HCT116 (cell line): ENCODE measurements at regions not wholly inside any gene's neighbourhood (a gene's known extent, or its start where the extent isn't known, plus 50 kb on each side); places are given as distances from the start of the nearest gene placed in this dataset.

ENCODE experiments used
- ATAC-seq: fragments of 200-7000 bp; cut with Tn5 transposase; 2 replicates; pipeline ENCODE4 v1.9.1; 2020; ENCODE audit warnings: mild to moderate bottlenecking, moderate library complexity
- BruUV-seq: library from RNA; stranded (reverse); fragments of 400-500 nt; replicated peaks from 2 replicates; lab custom pipeline; 2021; lab: Mats Ljungman, UMichigan
- CTCF ChIA-PET: fragments of 300-600 bp; sonication (Branson Sonifier 250); formaldehyde crosslinking; loops from one replicate; lab custom pipeline; 2021; ENCODE audit warnings: antibody characterized with exemption; lab: Charles Lee
- POLR2A ChIA-PET: fragments of 300-600, 350-600 bp; sonication (Branson Sonifier 250); formaldehyde crosslinking; loops from one replicate; lab custom pipeline; 2021; ENCODE audit warnings: antibody characterized with exemption; lab: Charles Lee
- RAD21 ChIA-PET, 2 experiments: fragments of 300-600 bp; sonication (Branson Sonifier 250); formaldehyde crosslinking; loops; one replicate each; lab custom pipeline; 2023; ENCODE audit warnings: low total read pairs in 2 of 2; ENCODE audit not compliant: uncharacterized antibody in 2 of 2, unreplicated experiment in 2 of 2, low non-redundant PET in 1 of 2; lab: Charles Lee
- DNase-seq: peaks from one replicate; pipeline ENCODE4 v3.0.0-alpha.2; 2010; ENCODE audit warnings: low read depth, low spot score
- H2AFZ ChIP-seq: fragments of 200-600 bp; shearing (Covaris generic), sonication (generic); 2 replicates; pipeline ENCODE4 v1.6.1; 2017; ENCODE audit warnings: low read depth, mixed run types, mixed read lengths, antibody characterized with exemption, low read length; ENCODE audit not compliant: poor library complexity, severe bottlenecking
- H3K27ac ChIP-seq: 2 replicates; pipeline ENCODE4 v1.5.1; 2012; ENCODE audit warnings: low read depth, low read length
- H3K27me3 ChIP-seq: fragments of 200-600 bp; sonication (generic); 2 replicates; pipeline ENCODE4 v1.6.1; 2016; ENCODE audit warnings: mixed run types, low read length, mixed read lengths; ENCODE audit not compliant: insufficient read depth
- H3K36me3 ChIP-seq, 2 experiments: fragments of 200-500 bp in 1 of 2; fragments of 200-600 bp in 1 of 2; sonication (Bioruptor generic) in 1 of 2; sonication (generic) in 1 of 2; 2 replicates each; pipeline versions ENCODE4 v1.5.1 to v1.6.1; 2014 to 2016; ENCODE audit warnings: low read length in 2 of 2, inconsistent platforms in 1 of 2, mixed read lengths in 1 of 2, mixed run types in 1 of 2; ENCODE audit not compliant: insufficient read depth in 2 of 2, control insufficient read depth in 1 of 2
- H3K4me1 ChIP-seq, 2 experiments: fragments of 200-600 bp in 1 of 2; sonication (generic) in 1 of 2; 2 replicates each; pipeline versions ENCODE4 v1.5.1 to v1.6.1; 2012 to 2017; ENCODE audit warnings: low read length in 2 of 2, inconsistent platforms in 1 of 2, mild to moderate bottlenecking in 1 of 2, mixed read lengths in 1 of 2, mixed run types in 1 of 2, moderate library complexity in 1 of 2; ENCODE audit not compliant: insufficient read depth in 2 of 2, control insufficient read depth in 1 of 2
- H3K4me2 ChIP-seq: fragments of 200-600 bp; sonication (generic); 2 replicates; pipeline ENCODE4 v1.6.1; 2017; ENCODE audit warnings: mixed run types, low read length, mixed read lengths
- H3K4me3 ChIP-seq, 2 experiments: fragments of 200-600 bp in 1 of 2; sonication (generic) in 1 of 2; replicated peaks in 1 of 2; 2 replicates each; pipeline ENCODE4 v1.5.1; 2011 to 2016; ENCODE audit warnings: low read length in 2 of 2, control low read depth in 1 of 2, low read depth in 1 of 2, mild to moderate bottlenecking in 1 of 2, mixed read lengths in 1 of 2, mixed run types in 1 of 2
- H3K79me2 ChIP-seq: fragments of 200-600 bp; sonication (generic); 2 replicates; pipeline ENCODE4 v1.6.1; 2017; ENCODE audit warnings: mild to moderate bottlenecking, mixed run types, low read length, moderate library complexity, mixed read lengths; ENCODE audit not compliant: insufficient read depth
- H3K9ac ChIP-seq: fragments of 200-600 bp; sonication (generic); 2 replicates; pipeline ENCODE4 v1.6.1; 2016; ENCODE audit warnings: low read length, mixed read lengths
- H3K9me2 ChIP-seq: fragments of 200-600 bp; sonication (generic), shearing (Covaris generic); 2 replicates; pipeline ENCODE4 v1.6.1; 2017; ENCODE audit warnings: mixed run types, mild to moderate bottlenecking, moderate library complexity; ENCODE audit not compliant: insufficient read depth
- H3K9me3 ChIP-seq, 2 experiments: fragments of 200-500 bp in 1 of 2; fragments of 200-600 bp in 1 of 2; sonication (Bioruptor generic) in 1 of 2; sonication (generic) in 1 of 2; 2 replicates each; pipeline ENCODE4 v1.6.1; 2014 to 2017; ENCODE audit warnings: low read length in 2 of 2, mixed read lengths in 2 of 2, inconsistent platforms in 1 of 2, low read depth in 1 of 2, mild to moderate bottlenecking in 1 of 2, mixed run types in 1 of 2, moderate library complexity in 1 of 2; ENCODE audit not compliant: control insufficient read depth in 1 of 2, insufficient read depth in 1 of 2
- H4K20me1 ChIP-seq: fragments of 200-600 bp; sonication (generic), shearing (Covaris generic); 2 replicates; pipeline ENCODE4 v1.6.1; 2017; ENCODE audit warnings: mixed run types, mild to moderate bottlenecking, moderate library complexity; ENCODE audit not compliant: insufficient read depth
- CEBPB ChIP-seq: IDR thresholded peaks from 2 replicates; pipeline ENCODE4 v1.6.1; 2012; ENCODE audit warnings: low read depth
- CTCF ChIP-seq, 3 experiments: fragments of 200-600 bp in 1 of 3; sonication (generic) in 1 of 3; IDR thresholded peaks in 2 of 3; conservative IDR thresholded peaks in 1 of 3; 2 replicates each; pipeline ENCODE4 v1.5.1; 2012 to 2017; ENCODE audit warnings: low read depth in 2 of 3, low read length in 2 of 3, antibody characterized with exemption in 1 of 3, borderline replicate concordance in 1 of 3, control low read depth in 1 of 3, mild to moderate bottlenecking in 1 of 3, mixed read lengths in 1 of 3, mixed run types in 1 of 3, moderate library complexity in 1 of 3; ENCODE audit not compliant: insufficient read depth in 1 of 3
- EGR1 ChIP-seq: IDR thresholded peaks from 2 replicates; pipeline ENCODE4 v1.6.1; 2012; ENCODE audit warnings: low read depth
- EZH2 ChIP-seq: fragments of 200-600 bp; sonication (generic); IDR thresholded peaks from 2 replicates; pipeline ENCODE4 v1.6.1; 2017; ENCODE audit warnings: antibody characterized with exemption, mixed run types
- EZH2phosphoT487 ChIP-seq: fragments of 200-600 bp; IDR thresholded peaks from 2 replicates; pipeline ENCODE4 v1.6.1; 2018; ENCODE audit warnings: antibody characterized with exemption, borderline replicate concordance
- FOSL1 ChIP-seq: IDR thresholded peaks from 2 replicates; pipeline ENCODE4 v1.6.1; 2012; ENCODE audit warnings: low read depth
- JUND ChIP-seq: IDR thresholded peaks from 2 replicates; pipeline ENCODE4 v1.6.1; 2012
- POLR2A ChIP-seq: IDR thresholded peaks from 2 replicates; pipeline ENCODE4 v1.7.0; 2011; ENCODE audit warnings: borderline replicate concordance; ENCODE audit not compliant: insufficient read depth, insufficient read length; ENCODE audit errors: extremely low read depth
- POLR2AphosphoS5 ChIP-seq: IDR thresholded peaks from 2 replicates; pipeline ENCODE4 v1.6.1; 2011; ENCODE audit warnings: mild to moderate bottlenecking, low read depth, low read length, moderate library complexity
- RAD21 ChIP-seq: IDR thresholded peaks from 2 replicates; pipeline ENCODE4 v1.6.1; 2012; ENCODE audit warnings: low read depth, mild to moderate bottlenecking
- REST ChIP-seq: IDR thresholded peaks from 2 replicates; pipeline ENCODE4 v1.6.1; 2012; ENCODE audit warnings: low read depth
- SP1 ChIP-seq: IDR thresholded peaks from 2 replicates; pipeline ENCODE4 v1.6.1; 2012; ENCODE audit warnings: low read depth
- YY1 ChIP-seq: IDR thresholded peaks from 2 replicates; pipeline ENCODE4 v1.6.1; 2011; ENCODE audit warnings: low read length, low read depth, moderate library complexity, mild to moderate bottlenecking; ENCODE audit not compliant: insufficient replicate concordance; ENCODE audit errors: extremely low read depth
- ZFX ChIP-seq: fragments of 450-650 bp; IDR thresholded peaks from 2 replicates; pipeline ENCODE4 v1.6.1; 2017
- ZNF274 ChIP-seq: fragments of 200-500 bp; sonication (Bioruptor generic); IDR thresholded peaks from 2 replicates; pipeline ENCODE4 v1.6.1; 2014; ENCODE audit warnings: mild to moderate bottlenecking, low read depth, low read length, inconsistent platforms
- intact Hi-C: fragments of 100-400 bp; cut with micrococcal nuclease; formaldehyde crosslinking; loops from 2 replicates; pipeline ENCODE4 v1.10.0; 2022
- TF ChIP-seq, protein P1 (sequence below): IDR thresholded peaks from 2 replicates; pipeline ENCODE4 v1.6.1; 2012

DNA sequence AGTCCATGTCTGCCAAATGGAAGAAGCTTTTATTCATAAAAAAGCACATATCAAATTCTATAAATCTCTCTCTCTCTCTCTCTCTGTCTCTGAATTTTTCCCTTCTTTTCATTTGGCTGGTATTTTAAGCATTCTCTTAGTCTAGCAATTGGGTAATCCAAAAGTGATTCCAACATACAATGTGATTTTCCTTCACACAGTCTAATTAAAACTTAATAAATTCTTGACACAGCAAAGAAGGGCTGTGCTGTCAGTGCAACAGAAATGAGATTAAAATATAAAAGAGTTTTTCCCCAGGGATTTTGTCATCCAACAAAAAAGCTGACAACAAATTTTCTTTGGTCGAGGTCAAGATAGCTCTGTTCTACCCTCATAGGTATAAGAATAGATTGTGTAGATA is 216.9 kb downstream of the CENPC start:
- Histone ChIP-seq H3K9me2 (no peaks in the 10 kb centered on the region), H3K27ac (no peak overlapping the region), H2AFZ (no peak overlapping the region), H3K4me2 (no peak overlapping the region), H4K20me1 (no peaks in the 10 kb centered on the region), H3K79me2 (no peaks in the 10 kb centered on the region), H3K9me3 (no peaks in the 10 kb centered on the region), H3K9ac (no peak overlapping the region), H3K4me1 (no peaks in the 10 kb centered on the region), H3K36me3 (no peaks in the 10 kb centered on the region), H3K4me3 (no peak overlapping the region), H3K27me3 (no peaks in the 10 kb centered on the region)
- ChIA-PET CTCF (no interaction called here), RAD21 (no interaction called here), POLR2A (no interaction called here)
- TF ChIP-seq YY1 (no peak), CTCF (IDR thresholded peaks at IDR 0.05 in 2 of 3, conservative IDR thresholded peaks at IDR 0.05 in 1 of 3; ENCODE audit: borderline replicate concordance in 1 of 3, insufficient read depth in 1 of 3, low read depth in 2 of 3, low read length in 2 of 3) (no peak), RAD21 (no peak), ZFX (no peak), POLR2AphosphoS5 (no peak), EGR1 (no peak), SP1 (no peak), JUND (no peak), POLR2A (no peak), FOSL1 (no peak), EZH2phosphoT487 (no peak), REST (no peak), EZH2 (no peak), CEBPB (no peak), ZNF274 (no peak)
- TF ChIP-seq, protein P1, sequence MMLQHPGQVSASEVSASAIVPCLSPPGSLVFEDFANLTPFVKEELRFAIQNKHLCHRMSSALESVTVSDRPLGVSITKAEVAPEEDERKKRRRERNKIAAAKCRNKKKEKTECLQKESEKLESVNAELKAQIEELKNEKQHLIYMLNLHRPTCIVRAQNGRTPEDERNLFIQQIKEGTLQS: no peak
- no TSS peak for BruUV-seq
- intact Hi-C loops: loop anchor here (5.0 kb wide), 1 partner anchor 241 kb away; no protein-coding TSS in a partner anchor
- ATAC-seq (no peak), DNase-seq (no peak)
